Esophagus mucosa (tissue), 1 donor: ENCODE measurements at regions not wholly inside any gene's neighbourhood (a gene's known extent, or its start where the extent isn't known, plus 50 kb on each side); places are given as distances from the start of the nearest gene placed in this dataset.
"Not testable (repeated sequence)": the region's sequence is repeated elsewhere in the genome, so short reads cannot be mapped to it uniquely, and the experiment has no call there.

Experiments used
- ATAC-seq: fragments of 200-7000 bp; cut with Tn5 transposase; one replicate; pipeline ENCODE4 v1.9.1; 2020
- donor health status: DM: yes; HTN: yes; CAD: no.

DNA sequence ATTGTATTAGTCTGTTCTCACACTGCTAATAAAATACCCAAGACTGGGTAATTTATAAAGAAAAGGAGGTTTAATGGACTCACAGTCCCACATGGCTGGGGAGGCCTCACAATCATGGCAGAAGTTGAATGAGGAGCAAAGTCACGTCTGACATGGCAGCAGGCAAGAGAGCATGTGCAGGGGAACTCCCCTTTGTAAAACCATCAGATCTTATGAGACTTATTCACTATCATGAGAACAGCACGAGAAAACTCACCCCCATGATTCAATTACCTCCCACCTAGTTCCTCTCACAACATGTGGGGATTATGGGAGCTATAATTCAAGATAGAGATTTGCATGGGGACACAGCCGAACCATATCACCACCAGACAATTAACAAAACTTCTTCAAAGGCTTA is 84.4 kb upstream of the ANKRD1 start:
- ATAC-seq: not testable (repeated sequence)

DNA sequence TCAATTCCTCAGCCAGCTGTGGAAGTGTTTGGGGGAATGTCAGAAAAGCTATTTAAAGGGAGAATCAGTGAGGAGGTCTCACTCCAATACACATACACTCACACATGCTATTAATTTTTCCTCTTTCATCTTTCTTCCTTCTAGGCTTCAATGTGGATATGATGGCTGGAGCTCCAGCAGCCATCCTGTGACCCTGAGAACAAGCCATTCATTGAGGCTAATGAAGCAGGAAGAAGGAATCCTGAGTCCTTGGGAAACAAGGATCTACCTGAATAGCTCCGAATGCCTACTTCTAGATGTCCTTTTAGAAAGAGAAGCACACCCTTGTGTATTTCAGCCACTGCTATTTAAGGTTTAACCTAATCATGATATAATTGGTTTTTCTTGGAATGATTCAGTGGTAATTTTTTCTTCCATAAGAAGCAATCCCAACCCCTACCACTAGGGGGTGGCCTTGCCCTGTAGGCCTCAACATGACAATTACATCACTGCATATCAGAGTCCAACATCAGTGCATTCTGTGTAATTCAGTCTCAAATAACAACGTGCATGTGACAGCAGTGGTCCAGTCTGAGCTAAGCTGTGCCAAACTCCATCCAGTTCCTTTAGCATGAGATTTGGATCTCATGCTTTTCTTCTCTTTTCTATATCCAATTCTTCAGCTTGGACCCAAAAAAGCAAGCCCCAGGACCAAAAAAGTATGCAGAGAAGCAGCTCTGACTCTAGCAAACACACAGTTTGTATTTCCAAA is 85.3 kb upstream of the ANKRD1 start:
- peak; percentile 89 for ATAC-seq

DNA sequence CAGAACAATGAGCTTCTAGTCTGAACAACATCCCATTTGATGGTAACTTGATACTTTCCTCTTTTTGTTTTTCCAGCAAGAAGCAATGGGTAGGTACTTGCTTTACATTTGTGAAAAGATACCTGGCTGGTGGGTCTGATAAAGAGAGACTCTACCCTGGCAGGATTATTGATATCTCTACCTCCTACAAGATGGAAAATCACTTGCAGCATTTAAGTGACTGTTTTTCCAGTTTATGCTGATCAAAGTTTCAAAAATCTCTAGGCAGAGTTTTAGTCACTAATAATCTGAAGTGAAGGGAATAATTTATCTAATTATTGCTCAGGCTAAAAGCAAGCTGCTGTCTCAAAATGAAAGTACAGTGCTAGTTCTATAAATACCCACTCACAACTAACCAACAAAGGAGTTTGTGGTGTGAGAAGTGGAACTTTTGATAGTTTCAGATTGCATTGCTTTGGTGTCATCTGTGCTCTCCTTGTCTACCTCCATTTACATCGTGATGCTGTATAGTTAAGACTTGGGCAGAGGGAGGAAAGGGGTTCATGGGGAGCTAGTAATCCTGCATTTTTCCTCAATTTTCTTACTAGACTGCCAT is 86.0 kb upstream of the ANKRD1 start:
- ATAC-seq: no peak

DNA sequence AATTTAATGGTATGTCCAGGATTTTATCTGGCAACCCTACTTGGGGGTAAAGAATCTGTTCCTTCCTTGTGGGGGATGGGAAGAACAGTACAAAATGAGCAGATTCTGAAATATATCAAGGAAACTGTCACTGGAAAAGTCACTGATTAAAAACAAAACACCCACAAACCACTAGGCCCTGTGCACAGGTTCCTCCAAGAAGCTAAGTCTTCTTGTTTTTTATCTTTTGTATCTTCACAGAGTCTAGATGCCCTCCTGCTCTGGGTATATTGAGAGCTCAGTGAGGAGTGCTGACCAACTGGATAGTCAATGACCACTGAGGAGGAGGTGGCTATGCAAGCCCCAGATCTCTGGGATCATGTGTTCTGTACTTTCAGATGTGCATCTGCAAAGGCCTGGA is 86.8 kb upstream of the ANKRD1 start:
- no peak for ATAC-seq

DNA sequence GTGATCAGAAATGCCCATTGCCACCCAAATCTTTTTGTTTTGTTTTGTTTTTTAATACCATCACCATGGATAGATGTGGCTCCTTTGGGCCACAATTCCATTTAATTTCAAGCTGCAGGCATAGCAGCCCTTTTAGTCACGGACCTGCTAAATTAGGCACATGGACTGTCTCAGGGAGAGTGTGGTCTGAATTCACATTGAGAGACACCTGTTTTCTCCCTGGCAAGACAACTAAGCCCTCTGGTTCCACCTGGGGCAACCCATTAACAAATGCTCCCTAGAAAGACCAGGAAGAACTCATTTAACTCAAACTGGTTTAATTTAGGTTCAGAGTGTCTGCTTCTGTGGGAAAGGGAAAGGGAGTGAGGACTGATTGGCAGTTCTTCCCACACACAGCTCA is 88.2 kb upstream of the ANKRD1 start:
- ATAC-seq: no peak

DNA sequence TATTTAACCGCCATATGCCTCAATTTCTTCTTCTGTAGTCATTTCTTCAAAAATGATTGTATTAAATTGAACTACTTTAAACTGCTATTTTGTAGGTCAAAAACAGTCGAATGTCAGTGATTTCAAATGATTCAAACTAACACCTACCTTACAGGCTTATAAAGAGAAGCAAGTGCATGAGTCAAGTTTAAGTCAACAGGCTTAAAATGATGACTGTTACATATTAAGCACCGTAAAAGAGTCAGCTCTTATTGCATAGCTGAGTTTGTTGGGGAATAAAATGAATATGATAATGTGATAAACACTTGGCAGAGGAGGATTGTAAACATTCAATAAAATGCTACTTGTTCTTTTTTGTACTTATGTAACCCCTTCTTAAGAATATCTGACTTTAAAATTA is 90.1 kb upstream of the ANKRD1 start:
- peak; percentile 64 for ATAC-seq

DNA sequence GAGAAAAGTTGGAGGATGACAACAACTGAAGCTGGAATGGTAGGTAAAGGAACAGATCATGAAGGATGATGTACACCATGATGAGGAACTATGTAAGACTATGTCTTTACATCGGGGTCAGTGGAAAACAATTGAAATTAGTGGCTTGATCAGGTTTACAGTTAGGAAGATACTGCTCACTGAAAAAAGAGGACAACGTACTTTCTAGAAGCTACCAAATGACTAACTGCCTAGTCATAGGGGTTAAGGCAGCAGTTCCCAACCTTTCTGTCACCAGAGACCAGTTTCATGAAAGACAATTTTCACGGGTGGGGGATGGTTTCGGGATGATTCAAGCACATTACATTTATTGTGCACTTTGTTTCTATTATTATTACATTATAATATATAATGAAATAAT is 91.6 kb upstream of the ANKRD1 start:
- no peak for ATAC-seq

DNA sequence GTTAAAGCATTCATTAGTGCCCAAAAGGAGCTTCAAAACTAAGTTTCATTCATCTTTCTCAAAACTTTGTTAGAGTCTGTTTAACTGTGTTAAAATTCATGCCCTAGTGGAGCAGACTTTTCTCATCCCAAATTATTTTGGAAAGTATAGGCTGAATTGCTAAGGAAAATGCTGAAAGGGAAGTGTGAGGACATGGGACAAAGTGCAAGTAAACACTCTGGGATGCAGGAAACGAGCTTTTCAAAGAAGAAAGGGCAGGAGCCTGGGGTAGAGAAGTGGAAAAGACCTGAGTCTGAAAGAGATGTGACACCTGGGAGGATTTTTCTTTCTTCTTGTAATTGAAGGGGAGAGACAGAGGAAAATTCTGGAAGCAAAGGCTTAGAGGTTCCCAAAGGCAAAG is 93.1 kb upstream of the ANKRD1 start:
- no peak for ATAC-seq

DNA sequence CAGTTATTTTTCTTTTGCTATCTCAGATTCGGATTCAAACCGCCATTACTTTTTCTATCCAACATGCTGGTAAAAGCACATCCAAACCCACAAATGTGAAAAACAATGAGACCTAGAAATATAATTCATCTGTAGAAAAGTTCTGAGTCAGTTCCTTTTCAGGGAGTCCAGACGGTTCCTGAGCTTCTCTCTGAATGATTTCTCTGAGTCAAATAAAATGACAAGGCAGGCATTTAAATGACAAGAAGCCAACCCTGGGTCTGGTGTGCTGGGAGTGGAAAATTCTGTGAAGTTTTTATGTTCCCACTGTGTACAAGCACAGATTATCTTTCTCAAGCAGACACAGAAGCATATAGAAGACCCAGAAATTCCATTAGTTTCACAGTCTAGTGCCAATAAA is 96.3 kb upstream of the ANKRD1 start:
- no peak for ATAC-seq

DNA sequence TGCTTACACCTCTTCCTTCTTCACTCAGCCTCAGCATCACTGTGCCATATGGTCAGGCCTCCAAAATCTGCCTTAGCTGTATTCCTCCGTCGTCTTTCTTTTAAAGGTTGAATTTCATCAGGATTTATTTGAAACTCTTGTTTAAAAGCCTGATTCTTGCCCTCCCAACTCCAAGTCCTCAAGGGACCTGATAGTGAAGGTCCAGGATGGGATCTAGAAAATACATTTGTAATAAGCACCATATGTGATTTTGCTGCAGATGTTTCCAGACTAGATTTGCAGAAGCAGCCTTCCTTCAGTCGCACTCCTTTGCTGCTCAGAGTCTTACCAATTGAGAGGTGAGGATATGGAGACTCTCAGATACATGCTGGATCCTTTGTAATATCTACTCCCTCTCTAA is 101.0 kb upstream of the ANKRD1 start:
- no peak for ATAC-seq

DNA sequence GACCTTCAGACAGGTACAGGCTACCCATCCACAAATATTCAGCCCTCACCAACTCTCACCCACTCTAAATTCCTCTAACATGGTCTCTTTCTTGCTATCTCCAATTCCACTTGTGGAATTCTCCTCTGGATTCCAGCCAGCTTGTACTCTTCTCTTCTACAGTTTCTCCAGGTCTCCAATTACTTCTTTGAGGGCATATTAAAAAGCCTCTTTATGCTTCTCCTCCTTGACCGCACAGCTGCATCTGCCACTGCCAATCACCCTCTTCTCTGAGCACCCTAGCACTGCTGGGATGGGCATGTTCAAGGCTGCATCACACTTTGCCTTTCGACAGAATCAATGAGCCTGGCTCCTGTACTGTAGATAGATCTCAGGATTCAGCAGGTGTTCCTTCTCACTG is 101.5 kb upstream of the ANKRD1 start:
- no peak for ATAC-seq

DNA sequence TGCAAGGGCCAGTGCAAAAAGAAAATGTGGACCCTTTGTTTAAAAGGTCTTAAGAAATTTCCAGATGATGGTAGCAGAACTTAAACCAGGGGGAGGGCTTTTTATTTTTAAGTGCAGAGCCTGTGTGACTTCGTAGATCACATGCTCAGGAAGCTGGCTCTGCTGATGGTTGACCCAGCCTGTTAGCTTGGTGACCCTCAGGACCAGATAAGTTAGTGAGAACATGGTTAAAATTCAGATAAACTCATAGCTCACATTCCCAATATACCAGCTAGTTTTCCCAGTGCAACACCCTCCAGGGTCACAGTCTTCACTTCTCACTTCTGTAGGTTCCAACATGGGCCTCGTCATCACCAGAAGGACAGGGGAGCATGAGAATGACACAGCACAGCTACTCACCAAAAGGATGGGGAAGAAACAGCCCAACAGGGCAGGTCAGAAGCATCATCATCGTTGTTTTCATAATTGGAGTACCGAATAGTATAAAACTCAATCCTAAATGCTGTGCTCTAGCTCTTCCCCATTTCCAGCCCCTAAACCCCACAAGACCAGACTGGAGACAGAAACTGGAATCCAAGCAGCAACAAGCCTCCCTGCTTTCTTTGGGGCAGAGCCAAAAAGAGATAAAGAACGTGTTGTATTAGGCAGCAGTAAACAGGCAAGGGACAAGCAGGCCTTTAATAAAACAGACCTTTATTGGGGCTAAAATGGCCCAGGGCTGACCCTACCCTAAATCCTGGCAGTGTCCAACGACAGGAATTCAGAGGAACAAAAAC is 102.2 kb upstream of the ANKRD1 start:
- ATAC-seq: no peak

DNA sequence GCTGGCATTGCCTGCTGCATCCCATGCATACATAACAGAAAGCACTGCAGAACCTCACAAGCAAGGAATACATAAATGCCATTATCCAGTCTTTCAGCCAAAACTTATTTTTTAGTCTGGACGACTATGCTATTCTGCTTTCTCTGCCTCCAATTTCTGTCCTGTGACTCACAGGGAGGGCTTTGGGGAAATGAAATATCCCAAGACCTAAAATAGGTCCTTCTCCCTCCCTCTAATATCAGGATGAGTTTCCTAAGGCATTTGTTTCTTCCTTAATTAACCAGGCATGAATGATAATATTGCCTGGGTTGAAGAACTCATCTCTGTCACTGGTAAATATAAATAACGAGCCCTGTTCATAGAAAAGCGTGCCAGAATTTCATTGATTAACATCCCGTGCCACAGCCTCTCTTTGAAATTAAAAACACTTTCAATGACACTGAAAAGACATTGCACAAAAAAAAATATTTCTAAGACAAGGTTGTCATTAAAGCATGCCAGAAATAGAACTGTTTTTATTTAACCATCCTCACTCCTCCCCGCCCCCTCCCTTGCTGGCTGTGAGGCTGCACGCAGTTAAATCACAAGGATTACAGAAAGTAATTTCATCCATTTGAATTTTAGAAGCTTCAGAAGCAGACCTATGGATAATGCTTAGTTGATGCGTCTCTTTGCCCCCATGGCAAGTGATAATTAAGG is 103.0 kb upstream of the ANKRD1 start:
- no peak for ATAC-seq

DNA sequence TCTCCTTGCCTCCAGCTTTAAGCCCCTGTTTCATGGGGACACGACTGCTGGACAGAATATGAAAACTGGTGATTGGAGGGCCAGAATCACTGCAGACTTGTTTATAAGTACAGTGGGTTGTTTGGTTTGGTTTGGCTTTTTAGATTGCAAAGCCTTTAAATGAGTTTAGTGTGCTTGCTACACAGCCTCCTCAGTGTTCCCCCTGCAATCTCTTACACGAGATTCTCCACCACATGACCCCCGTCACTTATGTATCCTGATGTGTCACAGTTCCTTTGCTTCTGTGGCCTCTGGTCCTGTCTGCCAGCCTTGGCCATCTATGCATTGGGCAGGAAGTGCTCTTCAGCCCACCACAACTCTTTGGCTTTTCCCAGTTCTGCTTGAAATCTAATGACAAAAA is 103.7 kb upstream of the ANKRD1 start:
- no peak for ATAC-seq

DNA sequence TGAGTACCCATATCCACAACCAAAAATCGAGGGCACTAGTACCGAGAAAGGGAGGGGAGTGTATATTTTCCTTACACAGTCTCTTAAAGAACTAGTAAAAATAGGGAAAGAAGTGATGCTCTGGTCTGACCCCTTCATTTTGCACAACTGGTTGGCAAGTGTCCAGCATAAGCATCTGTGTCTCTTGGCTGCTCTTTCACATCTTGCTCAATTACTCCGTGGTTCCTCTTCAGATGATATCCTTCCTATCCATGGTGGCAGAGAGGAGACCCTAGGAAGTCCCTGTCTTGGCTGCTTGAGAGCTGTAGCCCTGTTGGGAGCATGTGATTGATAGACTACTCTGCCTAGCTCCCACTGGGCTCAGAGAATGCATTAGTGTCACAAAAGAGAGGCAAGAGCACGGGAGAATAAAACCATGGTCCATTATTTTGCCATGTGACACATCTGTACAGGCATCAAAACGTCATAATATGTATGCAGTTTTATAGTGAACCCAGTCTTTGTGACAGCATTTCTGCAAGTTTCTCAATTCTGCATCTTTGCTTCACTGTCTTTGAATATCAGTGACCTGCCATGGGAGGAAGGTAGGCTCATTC is 111.8 kb upstream of the ANKRD1 start:
- no peak for ATAC-seq

DNA sequence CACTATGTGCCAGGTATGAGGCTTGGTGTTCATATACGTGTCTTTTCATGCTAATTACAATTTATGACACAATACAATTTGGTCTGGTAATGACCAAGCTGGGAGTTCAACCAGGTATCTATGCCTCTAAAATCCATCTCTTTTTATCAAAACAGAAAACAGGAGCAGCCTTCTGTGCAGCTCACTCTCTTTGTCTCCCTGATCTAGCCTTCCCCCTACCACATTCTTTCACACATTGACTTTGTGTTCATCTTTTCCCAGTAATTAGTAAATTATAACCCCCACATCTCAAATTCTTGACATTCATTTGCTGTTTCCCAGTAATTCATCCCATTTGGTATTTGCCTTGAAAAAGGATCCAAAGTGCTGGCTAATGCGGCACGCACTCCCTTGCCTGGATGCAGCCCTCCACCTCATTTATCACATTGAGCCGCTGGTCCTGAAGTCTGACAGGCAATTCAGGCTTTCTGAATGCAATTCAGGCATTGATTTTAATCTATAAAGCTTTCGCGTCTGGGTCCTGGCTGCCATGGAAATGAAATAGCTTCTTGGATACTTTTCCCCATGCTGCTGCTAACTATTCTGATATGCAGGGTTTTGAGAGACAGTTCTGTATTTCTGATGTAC is 112.5 kb upstream of the ANKRD1 start:
- ATAC-seq: no peak

DNA sequence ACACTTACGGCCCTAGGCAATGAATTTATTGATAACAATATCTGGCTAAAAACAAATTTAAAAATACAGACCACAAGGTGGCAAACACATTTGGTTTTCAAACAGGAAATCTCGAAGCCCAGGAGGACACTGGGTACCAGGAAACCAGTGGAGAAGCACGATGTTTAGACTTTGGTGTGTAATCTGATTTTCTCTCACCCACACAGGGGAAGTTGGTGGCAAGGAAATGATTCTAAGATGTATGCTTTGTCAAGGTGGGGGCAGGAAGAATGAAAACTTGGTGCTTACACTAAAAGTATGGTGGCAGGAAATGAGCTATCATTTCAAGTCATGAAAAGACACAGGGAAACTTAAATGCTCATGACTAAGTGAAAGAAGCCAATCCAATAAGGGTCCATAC is 113.2 kb upstream of the ANKRD1 start:
- ATAC-seq: no peak

DNA sequence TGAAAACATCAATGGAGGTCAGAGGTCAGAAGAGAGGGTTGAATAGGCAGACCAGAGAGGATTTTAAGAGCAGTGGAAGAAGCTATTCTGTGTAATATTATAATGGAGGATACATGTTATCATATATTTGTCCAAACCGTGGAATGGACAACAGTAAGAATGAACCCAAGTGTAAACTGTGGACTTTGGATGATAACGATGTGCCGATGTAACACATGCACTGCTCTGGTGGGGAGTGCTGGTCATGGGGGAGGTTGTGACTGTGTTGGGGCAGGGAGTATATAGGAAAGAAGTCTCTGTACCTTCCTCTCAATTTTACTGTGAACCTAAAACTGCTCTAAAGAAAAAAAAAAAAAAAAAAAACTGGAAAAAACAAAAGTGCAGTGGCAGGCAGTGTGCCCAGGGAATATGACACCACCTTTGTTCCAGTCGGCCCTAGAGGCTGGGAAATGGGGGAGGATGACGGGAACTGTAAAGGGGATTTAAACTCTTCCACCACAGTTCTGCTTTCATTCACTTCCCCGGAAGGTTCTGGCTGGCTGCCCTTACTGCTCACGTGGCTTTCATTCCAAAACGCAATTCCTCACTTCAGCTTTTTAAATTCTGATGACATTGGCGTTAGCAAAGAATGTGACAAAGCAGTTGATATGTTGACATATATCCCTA is 113.7 kb upstream of the ANKRD1 start:
- no peak for ATAC-seq

DNA sequence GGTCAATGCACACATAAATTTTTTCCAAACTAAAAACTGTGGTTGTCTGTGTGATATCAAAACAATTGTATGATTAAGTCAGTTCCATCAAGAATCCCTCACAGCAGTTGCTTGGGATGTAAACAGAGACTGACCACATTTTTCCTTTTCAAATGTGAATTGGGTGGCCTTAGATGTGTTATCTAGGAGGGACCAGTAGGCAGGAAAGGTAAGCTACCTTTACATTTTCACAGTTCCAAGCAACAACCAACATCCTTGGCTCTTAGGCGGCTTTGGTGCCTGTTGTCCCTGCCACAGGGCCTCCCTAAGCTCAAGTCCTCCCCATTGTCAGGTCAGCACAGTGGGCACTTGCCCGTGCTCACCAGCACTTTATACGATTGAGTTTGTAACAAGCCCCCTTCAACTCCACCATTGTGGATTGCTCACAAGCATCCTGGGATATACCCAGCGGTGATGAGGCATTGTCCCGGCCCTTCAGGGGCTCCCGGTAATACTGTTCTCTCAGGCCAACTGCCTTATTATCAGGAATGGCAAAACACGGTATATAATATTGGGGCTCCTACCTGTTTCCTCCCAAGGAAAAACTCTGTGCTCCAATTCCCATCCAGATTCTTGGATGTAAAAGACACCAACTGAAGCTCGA is 114.9 kb upstream of the ANKRD1 start:
- no peak for ATAC-seq

DNA sequence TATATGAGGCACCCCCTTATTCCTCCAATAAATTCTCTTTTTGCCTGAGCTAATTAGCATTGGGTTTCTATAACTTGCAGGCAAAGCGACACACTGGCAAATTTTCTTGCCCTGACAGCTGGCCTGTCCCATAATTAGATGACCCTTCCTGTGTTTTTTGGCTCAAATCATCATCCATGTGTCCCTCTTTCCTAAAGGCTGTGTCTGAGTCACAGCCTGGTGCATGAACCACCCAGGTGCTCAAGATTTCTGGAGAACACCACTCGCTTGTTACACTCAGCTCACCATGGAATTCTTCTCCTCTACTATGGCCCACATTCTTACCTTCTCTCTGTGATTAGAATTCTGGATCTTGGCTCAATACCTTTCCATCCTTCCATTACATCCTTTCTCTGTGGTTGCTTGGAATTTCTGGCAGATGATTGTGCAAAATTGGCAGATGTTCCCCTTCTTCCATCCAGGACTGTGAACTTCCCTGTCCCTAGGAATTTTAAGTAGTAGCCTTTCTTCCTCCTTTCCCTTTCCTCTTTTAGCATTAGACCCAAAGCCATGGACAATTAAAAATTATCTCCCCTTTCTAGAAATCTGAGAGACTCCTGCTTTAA is 116.0 kb upstream of the ANKRD1 start:
- ATAC-seq: no peak

DNA sequence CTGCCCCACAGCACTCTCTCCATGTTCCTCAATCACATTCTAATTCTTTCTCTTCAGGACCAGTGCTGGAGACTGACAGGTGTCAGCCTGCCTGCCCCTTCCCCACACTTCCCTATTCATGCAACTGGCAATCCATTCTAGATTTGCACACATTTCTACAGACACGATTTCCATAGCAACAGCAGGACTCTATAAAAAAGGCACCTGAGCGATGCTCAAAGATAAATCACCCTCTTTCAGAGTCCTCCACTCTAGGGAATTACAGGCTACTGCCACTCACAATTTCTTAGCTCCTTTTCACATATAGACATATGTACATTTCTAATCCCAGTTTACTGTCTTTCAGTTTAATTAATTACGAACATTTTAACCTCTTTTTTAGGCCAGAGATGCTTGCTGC is 118.1 kb upstream of the ANKRD1 start:
- no peak for ATAC-seq
